Stimulated activated CD8-positive, alpha-beta memory T cell treated with anti-CD3 and anti-CD28 coated beads, Interleukin-2, amount 100 ng/mL, for 1 hour (primary cell): ENCODE measurements at regions not wholly inside any gene's neighbourhood (a gene's known extent, or its start where the extent isn't known, plus 50 kb on each side); places are given as distances from the start of the nearest gene placed in this dataset.

ENCODE experiments used
- DNase-seq, 2 donors: peaks; one replicate each; pipeline ENCODE4 v3.0.0-alpha.2; 2020; ENCODE audit warnings: low read depth in 2 of 2

DNA sequence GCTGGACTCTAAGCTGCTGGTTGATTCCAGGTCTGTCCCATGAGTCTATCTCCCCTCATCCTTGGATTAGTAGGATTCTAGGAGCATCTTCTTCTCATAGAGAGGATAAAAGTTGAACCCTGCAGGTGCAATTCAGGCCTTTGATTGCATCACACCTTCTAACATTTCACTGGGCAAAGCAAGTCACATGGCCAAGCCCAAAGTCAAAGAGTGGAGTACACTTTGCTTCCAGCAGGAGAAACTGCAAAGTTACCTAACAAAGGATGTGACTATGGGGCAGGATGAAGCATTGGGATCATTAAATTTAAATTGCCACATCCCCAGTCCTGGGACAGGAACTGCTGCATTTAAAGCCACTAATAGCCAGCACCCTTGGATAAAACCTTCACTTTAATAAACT is 51.0 kb upstream of the EGFLAM start:
- no peak for DNase-seq

DNA sequence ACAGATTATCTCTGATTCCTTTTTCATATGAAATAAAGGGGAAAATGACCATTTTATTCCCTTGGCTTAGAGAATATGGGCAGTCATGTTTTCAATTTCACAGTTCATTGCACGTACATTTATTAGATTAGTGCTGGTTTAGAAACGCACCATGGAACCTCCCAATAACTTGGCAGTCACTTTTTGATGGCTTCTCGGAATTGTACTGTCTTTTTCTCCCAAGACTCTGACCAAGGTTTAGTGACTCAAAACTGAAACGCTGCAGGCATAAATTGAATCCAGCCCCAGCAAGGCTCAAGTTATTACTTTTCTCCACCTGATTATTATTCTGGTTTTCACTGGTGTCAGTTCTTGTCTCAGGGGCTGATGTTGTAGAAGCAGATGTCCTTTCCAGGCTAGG is 55.6 kb upstream of the EGFLAM start:
- DNase-seq: no peak

DNA sequence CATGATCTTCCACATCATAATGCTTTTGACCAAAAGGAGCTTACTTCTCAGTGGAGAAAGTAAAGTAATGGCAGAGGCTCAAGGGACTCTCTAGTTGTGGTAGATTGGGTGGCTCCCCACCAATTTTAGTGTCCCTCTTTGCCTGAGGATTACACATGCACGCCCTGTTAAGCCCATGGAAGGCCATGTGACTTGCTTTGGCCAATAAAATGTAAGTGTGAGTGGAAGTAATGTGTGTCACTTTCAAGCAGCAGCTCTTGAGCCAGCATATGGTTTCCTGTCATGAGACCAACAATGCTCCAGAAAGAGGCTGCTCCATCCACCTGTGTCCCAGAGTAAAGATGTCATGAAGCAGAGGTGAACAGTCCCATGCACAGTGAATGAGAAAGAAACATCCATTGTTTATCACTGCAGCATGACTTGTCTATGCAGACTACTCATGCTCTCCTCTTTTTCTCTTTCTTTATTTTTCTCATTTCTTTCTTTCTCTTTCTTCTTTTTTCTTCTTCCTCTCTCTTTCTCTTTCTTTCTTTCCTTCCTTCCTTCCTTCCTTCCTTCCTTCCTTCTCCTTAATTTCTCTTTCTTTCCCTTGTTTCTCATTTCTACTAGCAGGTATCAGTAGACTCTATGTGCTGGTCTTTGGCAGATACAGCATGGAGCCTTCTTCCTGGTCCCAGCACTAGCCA is 57.3 kb upstream of the EGFLAM start:
- DNase-seq: no peak

DNA sequence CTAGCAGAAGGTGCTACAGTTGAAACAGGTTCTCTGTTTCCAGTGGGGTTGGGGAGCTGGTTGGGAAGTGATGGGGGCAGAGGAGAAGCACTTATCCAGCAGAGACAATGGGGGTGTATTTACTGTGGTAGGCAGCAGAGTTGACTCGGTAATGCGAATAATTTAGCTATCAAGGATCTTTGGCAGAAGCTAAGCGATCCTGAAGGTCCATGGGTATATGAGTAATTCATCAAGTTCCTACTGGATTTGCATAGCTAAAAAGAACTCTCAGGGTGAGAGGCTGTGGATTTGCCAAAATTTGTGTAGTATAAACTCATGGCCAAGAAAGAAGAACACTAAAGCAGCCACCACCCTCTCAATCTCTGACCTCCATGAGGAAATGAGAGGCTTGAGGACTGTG is 61.2 kb upstream of the EGFLAM start:
- no peak for DNase-seq

DNA sequence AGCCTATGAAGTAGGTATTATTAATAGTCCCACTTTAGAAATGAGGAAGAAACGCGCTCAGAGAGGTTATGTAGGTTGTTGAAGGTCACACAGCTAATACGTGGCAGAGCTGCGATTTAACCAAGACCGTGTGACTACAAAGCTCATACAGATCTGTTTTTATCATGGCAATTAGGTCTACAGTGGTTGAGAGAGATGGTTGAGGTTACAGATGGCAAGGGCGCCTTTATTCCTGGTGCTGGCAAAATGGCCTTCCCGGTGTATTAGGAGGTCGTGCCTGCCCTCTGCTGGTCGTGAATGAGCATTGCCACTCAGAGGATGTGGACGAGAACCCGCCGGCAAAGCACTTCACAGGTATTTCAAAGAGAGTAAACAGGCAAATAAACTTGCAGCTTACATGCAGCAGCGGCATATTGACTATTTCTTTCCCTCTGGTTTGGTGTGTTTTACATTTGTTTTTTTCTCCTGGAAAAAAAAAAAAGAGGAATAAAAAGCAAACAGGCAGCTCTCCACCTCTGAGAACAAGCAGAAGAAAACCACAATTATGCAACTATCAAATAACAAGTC is 65.3 kb upstream of the EGFLAM start:
- DNase-seq: peak; percentile 21 to 31

DNA sequence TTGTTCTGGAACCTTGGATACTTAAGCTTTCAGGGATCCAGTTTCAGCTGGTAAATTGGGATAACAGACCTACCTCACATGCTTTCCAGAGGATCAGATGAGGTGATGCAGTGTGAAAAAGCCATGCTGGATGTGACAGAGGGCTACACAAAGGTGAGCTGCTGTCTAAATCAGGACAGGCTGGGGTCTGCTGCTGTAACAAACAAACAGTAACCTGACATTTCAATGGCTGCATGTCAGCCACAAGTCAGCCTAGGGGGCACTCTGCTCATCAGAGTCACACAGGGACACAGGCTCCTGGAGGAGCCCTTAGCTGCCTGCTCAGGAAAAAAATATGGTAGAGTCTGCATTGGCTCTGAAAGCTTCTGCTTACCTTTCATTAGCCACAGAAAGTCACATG is 66.7 kb upstream of the EGFLAM start:
- no peak for DNase-seq

DNA sequence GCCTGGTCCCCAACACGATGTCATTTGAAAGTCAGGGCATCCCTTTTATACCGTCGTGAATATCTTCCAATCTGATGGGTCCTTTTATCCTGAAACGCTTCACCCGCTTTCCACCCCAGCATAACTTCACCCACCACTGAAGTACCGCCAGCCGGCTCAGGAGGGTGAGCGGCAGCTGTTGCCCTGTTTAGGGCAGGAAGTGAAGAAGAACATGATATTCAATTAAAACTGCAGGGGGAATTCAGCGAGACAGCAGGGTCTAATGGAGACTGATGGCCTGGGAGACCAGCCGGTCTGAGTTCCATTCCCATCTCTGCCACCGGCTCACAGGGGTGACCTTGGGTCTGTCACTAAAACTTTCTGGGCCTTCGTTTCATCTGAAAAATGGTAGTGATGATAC is 68.2 kb upstream of the EGFLAM start:
- DNase-seq: no peak

DNA sequence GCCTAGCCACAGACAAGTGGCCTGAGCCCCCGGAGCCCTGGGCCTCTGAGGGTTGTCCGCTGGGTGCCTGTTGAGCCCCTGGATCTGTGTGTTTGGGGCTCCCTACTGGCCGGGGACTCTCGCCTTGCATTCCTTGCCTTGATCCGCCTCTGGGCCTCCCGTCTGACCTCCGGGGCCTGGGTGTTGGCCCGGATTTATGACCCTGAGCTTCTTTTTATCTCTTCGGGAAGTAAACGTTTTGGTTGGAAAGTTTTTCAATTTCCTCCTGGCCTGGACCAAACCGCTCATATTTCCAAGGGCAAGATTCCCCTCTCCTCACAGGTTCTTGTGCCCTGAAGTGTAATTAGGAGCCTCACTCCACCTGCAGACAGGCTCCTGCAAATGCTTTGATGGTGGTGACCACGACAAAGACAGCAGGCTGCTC is 69.3 kb upstream of the EGFLAM start:
- DNase-seq: no peak

DNA sequence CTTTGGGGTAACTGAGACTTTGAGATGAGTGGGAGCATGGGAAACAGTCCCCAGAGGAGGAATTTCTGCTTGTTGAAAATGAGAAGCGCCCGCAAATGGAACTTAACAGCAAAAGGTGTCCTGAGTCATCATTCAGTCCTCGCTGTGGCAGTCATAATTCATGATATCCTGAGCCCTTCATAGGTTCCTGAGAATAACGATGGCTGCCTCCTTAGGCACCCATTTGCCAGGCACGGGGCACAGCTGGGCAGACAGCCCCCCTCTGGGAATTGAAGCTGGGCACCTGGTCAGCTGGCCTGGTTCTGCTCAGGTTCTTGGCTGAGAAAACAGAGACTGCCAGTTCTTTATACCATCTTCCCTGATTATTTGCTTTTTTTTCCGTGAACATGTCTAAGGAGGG is 69.8 kb upstream of the EGFLAM start:
- no peak for DNase-seq

DNA sequence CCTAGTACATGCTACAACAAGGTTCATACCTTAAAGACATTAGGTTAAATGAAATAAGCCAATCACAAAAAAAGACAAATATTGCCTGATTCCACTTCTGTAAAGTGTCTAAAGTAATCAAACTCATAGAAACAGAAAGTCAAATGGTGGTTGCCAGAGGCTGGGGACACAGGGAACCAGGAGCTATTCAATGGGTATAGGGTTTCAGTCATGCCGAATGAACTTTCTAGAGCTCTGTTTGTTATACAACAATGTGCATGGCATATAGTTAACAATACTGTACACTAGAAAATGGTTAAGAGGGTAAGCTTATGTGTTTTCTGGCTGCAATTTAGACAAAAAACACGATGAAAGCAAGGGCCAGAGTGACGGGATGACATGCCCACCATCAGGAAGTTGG is 70.8 kb upstream of the EGFLAM start:
- DNase-seq: no peak

DNA sequence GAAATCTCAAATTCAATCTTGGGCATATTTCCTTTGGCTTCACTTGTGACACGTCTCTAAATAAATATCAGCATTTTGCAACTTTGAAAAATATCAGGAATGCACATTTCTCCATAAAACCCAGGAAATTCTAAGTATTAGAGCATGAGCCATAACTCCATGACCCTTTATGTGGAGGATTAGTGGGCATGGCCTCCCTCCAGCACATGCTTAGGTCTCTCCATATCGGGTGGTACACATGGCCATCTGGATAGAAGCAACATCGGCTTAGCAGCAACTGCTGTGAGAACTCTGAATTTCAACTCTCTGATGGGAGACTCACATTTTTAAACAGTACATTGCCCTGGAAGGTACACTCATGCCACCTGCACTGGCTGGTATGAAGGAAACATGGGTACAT is 73.7 kb upstream of the EGFLAM start:
- no peak for DNase-seq

DNA sequence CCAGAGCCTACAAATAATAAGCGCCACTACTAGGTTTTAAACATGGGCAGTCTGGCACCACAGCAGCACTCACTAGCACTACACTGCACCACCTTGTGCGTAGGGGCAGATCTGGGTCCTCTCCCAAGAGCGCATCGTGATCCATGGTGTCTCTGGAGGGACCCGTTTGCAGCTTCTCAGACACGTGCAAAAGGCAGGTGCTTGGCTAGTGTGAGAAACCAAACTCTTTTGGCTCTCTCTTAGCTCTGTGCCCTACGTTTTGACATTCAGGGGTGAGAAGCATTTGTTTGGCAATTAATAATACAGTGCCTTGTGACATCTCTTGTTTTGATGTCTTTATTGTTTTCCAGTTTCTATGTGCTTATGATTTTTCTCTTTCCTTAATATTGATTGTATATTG is 75.4 kb upstream of the EGFLAM start:
- no peak for DNase-seq

DNA sequence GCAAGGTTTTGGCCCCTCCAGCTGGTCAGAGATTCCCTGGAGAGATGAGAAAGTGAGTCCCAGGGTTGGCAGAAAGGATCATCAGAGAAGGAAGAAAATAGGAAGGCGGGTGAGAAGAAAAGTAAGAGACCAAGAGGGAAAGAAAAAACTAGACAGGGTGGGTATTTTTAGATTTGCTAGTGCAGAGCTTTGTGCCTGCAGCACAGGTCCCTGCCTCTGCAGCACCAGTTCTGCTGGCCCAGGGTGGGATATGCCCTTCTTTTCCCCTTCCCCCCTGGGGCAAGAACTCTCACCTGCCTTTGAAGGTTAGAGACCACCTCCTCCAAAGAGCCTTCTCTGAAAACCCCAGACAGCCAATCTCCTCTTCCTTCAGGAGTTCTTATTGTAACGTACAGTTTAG is 90.3 kb upstream of the EGFLAM start:
- DNase-seq: no peak

DNA sequence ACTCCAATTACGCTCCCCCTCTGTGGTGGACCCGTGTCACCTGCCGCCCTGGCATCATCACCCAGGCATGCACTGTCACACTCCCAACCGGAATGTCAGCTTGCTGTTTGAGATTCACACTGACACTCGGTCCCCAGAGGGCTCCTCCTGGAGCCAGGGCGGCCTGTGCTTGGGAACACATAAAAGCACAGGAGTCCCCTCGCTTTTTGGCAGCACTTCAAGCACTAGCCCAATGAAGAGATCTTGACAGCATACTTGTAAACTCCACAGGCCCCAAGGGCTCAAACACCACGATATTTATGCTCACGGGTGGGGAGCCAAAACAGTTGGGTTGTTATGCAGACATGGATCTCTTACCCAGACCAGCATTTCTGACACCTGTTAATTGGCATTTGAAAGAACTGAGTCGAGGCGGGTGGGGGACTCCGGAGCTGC is 90.8 kb upstream of the EGFLAM start:
- no peak for DNase-seq

DNA sequence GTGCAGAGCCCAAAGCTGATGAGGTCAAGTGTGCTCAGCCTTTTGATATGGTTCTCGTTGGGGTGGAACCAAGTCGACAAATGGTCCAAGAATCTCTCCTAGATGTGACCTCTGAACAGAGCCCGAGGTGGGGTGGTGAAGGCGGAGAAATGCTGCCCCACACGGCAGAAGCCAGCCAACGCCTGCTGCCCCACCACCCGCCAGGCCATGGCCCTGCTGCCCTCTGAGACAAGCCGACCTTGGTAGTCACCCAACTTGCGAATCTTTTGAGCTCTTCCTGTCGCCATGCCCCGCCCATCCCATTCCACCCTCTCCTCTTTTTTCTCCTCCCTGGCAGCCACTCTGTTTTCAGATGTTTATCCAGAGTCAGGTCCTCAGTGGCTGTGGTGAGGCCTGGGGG is 91.5 kb upstream of the EGFLAM start:
- no peak for DNase-seq

DNA sequence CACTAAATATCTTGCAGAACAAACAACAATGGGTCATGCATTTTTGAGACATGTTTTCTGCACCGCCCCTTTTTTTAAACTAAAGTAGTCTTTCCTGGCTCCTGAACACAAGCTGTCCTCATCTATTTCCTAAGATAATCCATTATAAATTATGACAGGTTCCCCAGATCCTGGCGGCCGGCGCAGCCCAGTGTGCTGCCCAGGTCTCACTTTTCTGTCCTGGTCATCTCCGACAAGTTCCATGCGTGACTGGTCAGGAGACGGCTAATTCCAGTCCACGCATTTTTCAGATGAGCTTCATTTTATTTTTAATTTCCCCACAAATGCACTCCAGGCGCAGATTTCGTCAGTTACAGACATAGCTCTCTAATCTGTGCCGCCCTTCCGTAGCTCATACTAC is 92.9 kb upstream of the EGFLAM start:
- DNase-seq: no peak

DNA sequence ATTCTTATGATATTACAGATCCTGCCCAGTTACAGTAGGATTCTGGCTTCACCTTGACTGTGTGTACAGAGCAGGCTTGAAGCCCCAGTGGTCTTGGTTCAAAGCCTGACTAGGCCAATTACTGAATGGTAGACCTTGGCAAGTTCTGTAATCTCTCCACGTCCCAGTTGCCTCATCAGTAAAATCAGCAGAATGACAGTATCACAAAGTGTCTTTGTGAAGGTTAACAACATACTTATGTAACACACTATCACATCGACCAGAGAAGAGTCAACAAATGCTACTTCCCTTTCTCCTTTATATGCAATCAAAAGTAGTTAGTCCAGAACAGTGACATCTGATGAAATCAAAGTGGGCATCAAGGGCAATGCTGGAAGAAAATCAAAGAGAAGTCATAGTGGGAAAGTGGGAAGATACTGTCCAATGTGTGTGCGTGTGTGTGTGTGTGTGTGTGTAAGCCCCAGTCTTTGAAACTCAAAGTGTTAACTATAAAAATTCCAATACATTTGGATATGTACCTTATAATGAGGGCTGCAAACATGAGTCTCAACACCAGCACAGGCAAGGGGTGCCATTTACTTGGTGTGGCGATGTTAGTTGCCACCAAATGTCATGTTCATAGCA is 93.5 kb upstream of the EGFLAM start:
- DNase-seq: no peak

DNA sequence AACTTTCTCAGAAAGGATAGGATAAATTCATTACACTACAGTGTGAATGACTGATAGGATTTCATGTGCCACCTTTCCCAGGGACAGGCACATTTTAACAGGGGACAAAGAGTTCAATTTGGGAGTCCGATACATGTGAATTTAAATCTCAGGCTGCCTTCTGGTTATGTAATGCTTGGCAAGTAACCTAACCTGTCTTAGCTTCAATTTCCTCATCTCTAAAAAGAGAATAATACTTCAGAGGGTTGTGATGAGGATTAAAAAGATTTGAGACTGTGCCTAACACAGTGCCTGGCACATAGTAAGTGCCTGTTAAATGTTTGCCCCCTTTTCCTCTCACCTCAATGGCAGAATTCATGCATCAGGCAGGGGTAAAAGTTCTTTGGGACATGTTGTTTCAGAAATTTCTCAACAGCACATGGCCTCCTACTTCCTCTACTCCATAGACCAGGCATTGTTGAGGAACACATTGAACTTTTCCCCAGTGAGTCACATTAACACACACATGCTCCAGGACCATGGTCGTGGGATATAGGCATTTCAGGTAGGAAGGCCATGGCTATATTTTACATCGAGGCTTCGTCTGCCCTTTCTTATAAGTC is 94.6 kb upstream of the EGFLAM start:
- DNase-seq: no peak

DNA sequence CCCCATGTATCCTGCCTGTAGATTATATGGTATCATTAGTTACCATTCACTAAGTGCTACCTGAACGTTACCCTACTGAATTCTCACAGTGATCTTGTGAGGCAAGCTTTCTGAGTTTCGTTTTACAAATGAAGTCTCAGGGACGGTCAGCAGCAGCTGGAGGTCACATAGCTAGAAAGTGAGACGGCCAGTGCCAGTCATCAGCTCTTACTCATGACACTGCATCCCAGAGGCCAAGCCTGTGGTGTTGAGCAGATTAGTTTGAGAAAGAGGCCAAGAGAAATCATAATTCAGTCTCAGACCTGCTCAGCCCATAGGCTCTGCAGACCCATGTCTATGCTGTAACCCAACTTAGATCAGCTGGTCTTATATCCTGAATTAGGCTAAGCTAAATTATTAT is 95.7 kb upstream of the EGFLAM start:
- no peak for DNase-seq

DNA sequence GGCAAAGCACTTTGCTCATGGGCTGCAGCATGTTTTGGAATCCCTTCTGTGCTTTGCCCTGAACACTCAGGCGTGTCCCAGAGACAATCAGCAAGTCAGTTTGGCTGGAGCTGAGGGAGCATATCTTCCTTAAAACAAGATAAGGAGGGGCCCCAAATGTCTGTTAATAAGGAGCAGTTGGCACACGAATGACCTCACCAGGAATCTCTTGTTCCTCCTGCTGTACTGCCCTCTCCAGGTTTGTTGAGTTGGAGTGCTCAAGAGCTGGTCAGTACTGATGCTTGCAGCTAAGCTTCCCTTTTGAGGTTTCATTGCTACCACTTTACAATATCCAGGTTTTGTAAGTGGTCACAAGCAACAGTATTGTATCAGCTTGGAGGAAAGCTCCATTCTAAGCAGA is 101.3 kb upstream of the EGFLAM start:
- DNase-seq: no peak

DNA sequence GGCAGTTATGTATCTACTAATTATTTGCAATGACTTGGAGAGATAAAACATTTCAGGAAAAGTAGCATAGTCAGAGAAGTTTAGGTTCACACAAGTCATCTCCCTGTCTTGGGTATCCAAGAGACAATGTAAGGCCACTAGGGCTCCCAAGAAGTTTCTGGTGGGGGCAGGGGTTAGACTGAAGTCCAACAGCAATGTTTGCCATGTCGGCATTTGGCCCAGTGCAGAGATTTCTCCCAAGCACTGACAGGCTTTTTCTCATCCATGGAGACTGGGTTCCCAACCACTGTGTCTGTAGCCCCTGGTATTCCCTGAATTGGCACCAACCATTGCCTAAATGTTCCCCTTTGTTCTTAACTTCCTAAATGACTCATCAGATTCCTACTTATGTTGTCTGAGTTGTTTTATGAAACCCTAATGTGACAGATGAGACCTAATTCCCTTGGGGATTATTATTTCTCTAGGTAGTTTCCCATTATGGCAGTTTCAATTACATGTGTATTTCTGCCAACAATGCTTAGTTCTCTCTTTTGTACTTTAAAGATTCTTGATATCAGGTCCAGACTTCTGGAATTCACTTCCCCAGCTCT is 103.6 kb upstream of the EGFLAM start:
- no peak for DNase-seq

DNA sequence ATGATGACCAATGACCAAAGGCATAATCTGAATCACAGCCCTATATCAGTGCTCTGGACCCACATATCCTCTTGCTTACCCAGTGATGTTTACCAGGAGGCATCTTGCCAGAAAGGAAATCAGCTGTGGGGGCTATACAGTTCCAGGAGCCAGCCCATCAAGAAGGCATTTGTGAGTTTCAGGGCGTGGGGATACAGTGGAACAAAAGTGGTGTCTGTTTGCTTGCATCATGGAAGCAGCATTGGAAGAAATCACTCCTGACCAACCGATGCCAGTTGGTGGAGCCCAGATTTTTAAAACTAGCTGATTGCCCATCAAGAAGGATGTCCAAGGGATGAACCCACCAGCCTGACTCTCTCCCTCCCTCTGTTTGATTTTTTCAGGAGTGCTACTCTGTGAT is 106.5 kb upstream of the EGFLAM start:
- DNase-seq: no peak

DNA sequence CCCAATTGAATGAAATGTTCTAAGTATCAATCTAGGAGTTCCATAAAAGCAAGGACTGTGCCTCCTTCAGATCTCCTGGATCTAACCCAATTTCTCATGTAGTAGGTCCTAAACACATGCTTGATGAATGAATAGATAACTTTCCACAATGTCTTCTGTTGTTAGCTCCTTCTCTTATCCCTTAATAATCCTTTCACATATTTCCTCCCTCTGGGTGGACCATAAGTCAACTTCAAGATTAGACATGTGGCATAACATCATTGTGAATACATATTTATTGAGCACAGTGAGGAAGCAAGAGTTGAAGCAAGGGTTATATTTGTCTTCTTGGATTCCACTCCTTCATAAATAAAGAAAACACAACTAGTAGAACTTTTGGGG is 108.6 kb upstream of the EGFLAM start:
- DNase-seq: no peak
